ENCODE measurements at regions not wholly inside any gene's neighbourhood (a gene's known extent, or its start where the extent isn't known, plus 50 kb on each side); places are given as distances from the start of the nearest gene placed in this dataset.

GRCh38 chr3:145006271-145006670 is 1034.6 kb downstream of the DIPK2A start:
- TF ChIP-seq CTCF (IDR thresholded peaks at IDR 0.05): no peak
- no peak for TF ChIP-seq POLR2A (IDR thresholded peaks at IDR 0.05)

All from body of pancreas (tissue), 4 donors.